NCI-H146 (cell line): ENCODE measurements at regions not wholly inside any gene's neighbourhood (a gene's known extent, or its start where the extent isn't known, plus 50 kb on each side); places are given as distances from the start of the nearest gene placed in this dataset.
"Not testable (repeated sequence)": the region's sequence is repeated elsewhere in the genome, so short reads cannot be mapped to it uniquely, and the experiment has no call there.

Experiments used
- DNase-seq: peaks from one replicate; lab custom pipeline; 2025; lab: John Stamatoyannopoulos, UW

DNA sequence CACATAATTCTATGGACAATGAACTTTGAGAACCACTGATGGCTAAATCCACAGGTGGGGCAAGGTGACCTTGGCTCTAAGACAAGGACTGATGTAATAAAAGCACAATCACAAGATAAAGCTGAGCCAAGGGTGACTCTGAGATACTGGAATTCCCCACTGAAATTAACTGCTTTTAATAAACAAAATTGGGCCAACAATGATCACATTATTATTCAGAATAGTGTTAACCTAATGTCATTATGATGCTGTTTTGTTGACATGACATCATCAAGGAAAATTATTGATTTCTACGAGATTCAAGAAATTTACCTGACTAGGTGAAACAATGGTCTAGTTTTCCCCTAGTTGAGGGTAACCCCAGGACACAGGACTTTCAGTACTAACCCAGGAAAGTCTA, 273.7 kb upstream of the NFIA start:
- no peak for DNase-seq

DNA sequence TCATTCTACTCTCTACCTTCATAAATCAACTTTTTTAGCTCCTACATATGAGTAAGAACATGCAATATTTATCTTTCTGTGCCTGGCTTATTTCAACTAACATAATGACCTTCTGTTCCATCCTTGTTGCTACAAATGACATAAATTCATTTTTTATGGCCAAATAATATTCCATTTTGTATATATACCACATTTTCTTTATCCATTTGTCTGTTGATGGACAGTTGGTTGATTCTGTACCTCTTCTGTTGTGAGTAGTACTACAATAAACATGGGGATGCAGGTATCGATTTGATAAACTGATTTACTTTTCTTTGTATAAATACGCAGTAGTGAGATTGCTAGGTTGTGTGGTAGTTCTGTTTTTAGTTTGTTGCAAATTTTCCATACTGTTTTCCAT, 279.5 kb upstream of the NFIA start:
- no peak for DNase-seq

DNA sequence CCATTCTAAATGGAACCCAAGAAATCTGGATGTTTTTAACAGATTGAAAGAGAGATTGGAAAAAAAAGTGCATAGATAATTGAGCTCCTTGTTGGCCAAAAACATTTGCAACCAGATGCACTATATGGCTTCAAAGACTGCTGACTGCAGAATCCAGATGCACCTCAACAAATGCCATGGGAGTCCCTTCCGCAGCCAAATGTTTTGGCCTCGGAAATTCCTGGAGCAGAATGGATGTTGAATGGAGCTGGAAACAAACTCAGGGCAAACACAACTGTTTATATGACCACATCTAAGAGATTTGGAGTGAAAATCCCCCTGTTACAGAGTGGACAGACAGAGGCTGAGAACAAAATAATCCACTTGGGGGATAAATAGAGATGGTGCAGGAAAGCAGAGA, 285.0 kb upstream of the NFIA start:
- no peak for DNase-seq

DNA sequence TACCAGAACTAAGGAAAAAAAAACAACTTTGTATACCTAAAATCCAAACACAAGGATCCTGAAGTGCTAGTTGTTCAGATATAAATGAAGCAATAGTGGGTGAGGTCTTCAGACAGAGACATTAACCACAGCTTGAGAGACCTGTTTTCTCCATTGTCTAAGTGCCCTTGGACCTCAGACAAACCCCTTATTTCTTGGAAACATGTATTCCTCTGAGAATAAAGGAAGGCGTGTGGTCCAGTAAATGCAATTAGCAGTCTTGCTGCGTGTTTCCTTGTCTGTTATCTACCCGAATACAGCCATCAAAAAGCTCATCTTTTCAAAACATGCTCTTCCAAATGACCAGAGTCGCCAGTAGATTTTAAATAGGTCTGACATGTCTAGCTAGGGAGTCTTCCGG, 291.1 kb upstream of the NFIA start:
- DNase-seq, result no peak

DNA sequence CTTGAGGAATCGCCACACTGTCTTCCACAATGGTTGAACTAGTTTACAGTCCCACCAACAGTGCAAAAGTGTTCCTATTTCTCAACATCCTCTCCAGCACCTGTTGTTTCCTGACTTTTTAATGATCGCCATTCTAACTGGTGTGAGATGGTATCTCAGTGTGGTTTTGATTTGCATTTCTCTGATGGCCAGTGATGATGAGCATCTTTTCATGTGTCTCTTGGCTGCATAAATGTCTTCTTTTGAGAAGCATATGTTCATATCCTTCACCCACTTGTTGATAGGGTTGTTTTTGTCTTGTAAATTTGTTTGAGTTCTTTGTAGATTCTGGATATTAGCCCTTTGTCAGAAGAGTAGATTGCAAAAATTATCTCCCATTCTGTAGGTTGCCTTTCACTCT, 309.3 kb upstream of the NFIA start:
- DNase-seq, result not testable (repeated sequence)

DNA sequence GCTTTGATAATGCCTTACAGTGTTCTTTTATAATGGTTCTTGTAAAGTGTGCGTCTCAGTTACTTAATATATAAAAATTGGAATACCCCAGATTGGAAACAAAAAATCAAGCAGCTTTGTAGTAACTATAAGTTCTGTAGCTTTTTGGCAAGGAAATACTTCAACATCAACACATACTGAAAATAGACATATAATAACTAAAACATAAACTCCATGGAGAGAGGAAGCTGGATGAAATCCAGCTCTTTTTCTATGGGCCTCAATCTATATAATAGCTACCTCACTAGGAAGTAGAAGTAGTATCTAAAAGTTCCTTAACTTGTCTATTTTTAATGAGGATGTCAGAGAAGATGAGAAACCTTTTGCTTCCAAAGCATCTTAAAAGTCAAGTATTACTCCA, 313.3 kb upstream of the NFIA start:
- DNase-seq, result no peak

DNA sequence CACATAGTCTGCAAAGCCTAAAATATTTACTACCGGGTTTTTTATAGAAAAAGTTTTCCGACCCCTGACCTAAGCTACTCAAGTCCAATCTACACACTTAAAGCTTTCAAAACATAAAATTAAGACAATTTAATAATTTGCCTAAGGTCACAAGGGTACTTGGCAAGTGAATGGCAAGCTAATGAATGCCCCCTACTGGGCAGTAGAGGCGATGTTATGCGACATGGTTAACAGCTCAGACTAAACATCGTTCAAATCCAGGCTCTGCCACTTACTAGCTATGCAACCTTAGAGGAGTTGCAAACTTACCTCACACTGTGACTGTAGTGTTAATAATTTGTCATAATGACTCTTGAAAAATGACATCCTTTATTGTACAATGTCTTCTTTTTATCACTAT, 317.2 kb upstream of the NFIA start:
- peak; percentile 31 for DNase-seq

DNA sequence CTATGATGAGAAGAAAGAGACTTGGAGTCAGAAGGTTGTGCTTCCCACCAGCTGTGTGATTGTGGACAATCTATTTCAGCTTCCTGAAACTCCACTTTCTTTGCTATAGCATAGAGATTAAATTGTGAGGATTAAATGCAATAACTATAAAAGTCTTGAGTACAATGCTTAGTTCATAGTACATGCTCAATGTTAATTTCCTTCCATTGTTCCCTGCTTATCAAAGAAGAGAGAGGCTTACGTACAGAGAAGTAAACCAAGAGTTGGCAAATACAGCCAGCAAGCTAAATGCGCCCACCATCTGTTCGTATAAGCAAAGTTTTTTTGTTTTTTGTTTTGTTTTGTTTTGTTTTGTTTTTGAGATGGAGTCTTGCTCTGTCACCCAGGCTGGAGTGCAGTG, 317.9 kb upstream of the NFIA start:
- no peak for DNase-seq

DNA sequence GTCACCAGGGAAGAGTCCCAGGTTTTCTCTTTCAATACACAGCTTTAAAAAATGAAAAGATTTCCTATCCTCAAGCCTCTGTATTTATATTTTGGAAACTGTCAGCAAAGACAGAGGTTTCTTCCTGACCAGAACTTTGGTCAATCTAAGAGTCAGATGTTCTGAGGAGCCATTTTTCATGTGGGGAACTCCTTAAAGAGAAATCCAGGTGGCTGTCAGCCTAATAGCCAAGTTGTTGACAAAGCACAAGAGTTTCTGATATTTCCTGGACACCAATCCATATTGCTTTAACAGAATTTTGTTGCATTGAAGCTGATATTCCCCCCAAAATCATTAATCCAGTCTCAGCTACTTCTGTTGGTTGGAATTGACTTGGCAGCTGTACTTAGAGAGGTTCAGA, 318.6 kb upstream of the NFIA start:
- no peak for DNase-seq

DNA sequence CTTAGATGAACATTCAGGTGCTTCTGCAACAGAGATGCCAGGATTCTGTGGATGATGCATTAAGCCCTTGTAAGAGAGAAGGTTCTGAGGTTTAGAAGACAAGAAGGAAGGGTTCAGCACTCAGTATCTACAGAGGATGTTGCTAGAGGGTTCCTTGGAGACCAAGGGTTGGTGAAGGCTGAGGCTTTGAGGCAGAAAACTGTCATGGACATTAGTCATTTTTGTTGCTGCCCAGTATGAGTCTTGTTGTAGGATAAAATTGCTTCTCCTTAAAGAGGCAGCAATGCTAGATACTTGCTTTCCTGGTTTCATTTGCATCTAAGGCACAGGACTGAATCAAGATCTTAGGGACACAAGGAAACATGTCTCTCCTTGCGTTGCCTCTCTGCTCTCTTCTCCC, 319.4 kb upstream of the NFIA start:
- no peak for DNase-seq

DNA sequence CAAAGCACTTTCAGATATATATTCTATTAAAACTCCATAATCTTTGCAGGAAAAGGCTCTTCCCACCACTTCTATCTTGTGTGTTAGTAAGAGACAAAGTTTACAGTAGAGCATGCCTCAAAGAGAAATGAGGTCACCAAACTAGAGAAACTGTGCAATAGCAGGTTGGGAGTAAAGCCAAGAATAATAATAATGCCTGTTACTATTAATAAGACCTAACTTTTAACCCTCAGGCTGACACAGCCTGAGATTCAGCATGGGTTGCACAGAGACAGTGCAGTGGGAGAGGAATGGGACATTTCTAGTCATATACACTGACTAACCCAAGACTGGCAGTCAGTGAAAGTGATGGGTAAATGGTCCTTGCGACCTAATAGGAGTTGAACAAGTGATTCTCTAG, 320.2 kb upstream of the NFIA start:
- DNase-seq, result no peak

DNA sequence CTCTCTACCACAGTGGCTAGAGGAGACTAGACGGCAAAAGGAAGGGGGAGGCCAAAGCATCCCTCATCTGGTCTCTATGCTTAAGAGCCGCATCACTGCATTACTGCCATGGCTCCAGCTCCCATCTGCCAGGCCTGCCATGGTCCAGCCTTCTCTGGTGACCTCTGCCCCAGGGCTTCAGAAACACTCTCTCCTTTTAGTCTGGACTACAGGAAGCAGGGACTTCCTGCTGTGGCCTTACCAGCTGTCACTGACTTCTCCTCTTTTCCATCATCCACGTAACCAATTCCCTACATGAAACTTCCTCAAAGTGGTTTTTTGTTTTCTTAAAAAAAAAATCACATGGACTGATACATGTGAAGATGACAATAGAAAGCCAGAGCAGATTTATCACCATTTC, 323.1 kb upstream of the NFIA start:
- DNase-seq, result peak; percentile 52

DNA sequence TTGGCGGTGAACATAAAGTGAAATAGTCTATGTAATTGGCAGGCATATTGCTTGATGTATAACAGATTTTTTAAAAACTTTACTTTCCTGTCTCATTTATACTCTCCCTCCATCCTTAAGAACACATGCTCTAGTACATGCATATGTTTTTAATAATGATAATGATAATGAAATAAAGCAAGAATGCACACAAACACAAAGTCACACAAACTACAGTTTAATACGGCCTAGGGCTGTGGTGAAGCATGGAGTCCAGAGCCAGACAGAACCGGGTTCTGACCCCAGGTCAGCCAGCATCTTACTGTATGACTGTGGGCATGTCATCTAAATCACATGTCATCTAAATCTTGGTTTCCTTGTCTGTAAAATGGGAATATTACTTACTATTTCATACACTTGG, 324.9 kb upstream of the NFIA start:
- no peak for DNase-seq

DNA sequence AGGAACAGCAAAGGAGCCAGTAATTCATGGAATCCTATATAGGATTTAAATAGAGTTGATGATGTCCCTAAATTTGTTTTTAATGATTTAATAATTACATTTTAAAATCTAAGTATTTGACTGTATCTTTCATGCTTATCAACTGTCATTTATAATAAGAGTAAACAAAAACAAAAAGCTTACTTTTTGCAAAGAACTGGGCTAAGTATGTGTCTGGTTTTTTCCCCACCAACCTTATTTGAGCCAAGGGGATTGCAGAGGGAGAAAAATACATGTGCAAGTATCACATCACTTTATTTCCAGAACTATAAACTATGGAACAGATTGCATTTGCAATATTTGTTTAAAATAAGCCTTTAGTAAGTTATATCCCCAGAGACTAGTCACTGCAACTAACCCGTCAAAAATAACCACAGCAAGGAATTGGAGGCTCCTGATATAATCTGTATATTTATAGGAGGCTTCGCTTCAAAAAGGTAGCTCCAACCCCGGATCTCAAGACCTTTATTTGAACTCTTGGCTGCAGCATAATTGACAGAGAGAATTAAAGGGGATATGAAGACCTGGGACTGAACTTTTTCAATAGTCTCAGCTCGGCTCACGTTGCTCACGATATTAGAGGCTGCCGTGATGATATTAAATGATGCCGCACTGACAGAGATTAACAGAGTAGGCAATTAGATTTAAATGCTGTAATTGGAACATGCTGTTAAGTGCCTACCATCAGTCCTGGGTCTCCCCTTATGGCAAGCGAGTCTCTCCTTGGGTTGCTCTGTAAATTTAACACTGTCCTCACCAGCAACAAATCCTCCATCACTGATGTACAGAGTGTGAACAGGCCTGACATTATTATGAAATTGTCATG, 329.1 kb upstream of the NFIA start:
- DNase-seq, result peak; percentile 5

DNA sequence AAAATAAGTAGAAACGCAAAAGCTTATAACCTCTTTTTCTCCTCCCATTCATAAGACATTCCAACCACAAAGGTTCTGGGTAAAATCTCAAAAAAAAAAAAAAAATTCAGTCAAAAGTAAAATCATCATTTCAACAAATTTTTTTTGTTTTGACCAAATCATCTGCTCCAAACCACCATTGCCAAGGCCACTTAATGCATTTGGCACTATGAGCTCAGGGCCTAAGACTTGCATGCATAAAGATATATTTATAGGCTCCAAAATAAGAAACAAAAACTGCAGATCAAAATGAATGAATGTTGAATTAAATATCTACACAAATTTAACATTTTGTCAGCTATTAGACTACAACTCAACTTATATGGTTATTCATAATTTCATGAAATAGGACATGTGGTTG, 331.1 kb upstream of the NFIA start:
- DNase-seq, result no peak

DNA sequence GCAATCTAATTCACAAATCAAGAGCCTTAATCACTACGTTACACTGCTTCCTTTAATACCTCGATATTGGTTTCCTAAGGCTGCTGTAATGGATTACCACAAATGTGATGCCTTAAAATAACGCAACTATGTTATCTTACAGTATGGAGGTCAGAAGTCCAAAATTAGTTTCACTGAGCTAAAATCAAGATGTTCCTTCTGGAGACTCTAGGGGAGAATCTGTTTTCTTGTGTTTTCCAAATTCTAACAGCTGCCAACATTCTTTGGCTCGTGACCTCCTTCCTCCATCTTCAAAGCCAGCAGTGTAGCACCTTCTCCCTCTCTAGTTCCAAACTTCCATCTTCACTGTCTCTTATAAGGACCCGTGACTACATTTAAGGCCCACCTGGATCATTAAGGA, 335.0 kb upstream of the NFIA start:
- no peak for DNase-seq

DNA sequence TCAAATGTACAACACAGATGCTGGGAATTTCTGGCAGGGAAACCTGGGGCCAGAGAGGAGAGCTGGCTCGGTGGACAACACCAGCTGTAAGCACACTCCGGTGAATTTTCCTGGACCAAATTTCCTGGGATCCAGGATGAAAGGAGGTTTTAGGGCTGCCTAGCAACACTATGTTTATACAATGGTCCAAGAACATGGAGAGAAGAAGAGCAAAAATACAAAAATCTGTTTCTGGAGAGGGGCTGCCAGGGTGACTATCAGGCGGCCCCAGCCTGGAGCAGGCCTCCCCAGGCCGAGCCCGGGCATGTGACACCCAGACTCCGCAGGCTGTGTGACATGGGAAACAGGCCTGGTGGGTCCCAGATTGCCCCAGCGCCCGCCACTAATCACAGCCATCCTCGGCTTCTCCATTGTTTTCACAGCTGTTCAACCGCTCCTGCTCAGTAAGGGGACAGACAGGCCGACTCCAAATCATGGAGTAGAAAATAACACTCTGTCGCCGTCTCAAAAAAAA, 336.0 kb upstream of the NFIA start:
- peak; percentile 54 for DNase-seq

DNA sequence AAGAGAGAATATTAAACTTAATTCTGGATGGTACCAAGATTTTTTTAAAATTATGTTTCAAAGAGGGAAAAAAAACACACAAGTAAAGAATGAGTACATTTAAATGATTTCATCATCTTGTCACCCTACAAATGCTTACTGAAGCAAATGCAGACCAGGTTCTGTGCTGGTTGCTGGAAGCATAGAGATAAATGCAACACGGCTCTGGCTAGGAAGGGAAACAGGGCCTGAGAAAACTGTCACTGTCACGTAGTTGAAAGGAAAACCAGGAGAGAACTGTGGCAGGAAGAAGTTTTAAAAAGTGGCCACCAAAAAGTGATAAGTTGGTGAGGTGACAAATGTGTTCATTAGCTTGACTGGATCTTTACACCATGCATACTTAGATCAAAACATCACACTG, 336.9 kb upstream of the NFIA start:
- no peak for DNase-seq

DNA sequence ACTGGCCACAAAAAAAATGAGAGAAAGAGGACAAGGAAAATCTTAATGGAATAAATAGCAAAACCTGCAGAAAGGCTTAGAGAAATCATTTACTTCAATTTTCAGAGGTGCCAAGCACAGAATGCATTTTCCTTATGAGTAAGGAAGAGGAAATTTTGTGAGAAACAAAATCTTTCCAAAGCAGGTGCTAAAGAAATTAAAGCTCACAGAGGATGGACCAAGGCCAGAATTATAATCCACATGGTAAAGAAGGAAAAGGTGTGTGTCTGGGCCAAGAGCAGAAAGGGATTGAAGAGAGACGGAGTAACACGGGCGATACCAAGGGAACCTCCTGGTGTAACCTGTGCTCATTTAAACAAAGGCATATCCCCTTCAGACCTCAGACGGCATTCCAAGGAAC, 340.0 kb upstream of the NFIA start:
- DNase-seq, result no peak

DNA sequence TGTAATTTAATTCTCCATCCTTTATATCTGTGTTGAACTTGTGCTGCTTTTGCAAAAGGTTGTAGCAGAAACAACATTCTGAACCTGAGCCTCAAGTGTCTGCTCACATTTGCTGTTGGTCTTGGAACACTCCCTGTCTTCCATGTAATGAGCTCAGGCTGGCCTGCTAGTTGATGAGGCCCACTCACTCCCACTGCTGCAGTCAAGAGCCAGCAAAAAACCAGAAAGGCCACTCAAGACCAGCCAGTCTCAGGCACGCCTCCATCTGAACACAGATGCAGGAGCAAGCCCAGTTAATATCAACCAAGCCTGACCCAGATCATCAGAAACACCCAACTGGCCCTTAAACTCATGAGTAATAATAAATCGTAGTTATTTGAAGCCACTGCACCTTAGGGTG, 342.2 kb upstream of the NFIA start:
- DNase-seq, result no peak

DNA sequence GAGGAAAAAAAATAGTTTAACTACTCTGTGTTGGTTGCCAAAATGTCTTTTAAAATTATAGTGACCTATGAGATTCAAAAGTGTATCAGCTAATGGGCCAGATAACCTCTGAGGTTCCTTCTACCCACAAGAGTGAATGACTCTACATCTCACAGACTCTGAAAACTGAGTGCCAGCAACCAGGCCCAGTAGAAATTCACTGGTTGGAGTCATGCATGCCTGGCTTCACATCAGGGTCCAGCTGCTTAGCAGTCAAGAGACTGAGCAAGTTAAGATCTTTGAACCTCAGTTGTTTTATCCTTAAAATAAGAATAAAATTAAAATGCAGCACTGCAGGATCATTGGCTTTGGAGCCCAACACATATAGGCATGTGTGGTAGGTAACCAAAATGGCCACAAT, 342.6 kb upstream of the NFIA start:
- DNase-seq, result no peak

DNA sequence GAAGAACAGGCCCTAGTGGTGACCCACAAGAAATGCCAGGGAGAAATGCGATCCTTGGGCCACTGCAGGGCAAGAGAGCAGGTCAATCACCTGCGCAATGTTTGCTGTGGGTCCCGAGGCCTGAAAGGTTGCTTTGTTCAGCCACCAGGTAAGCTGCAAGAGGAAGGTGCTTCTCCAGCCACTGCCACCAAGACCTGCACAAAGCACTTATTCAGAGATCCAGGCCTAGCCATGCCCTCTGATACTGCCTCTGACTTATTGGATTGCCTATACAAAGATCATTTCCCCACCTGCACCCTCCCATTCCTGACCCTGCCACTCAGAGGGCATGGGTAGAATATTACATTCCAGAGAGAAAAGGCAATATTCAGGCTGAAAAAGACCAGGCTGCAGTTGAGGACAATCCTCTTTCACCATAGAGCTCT, 349.4 kb upstream of the NFIA start:
- no peak for DNase-seq

DNA sequence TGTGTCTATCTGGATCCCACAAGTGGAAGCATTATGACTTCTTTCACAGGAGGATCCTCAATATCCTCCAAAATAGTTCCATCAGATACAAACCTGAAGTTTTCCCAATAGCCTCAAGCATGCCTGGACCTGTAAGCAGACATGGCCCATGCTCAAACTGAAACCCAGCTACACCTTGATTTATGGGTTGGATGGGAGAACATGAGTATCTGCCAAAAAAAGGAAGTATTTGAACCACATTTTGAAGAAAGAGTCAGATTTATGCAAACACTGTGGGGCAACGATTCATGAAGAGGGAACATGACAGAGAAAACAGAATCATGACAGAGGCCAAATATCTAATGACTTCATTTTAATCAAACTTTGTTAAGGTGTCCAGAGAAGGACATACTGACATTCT, 351.0 kb upstream of the NFIA start:
- no peak for DNase-seq

DNA sequence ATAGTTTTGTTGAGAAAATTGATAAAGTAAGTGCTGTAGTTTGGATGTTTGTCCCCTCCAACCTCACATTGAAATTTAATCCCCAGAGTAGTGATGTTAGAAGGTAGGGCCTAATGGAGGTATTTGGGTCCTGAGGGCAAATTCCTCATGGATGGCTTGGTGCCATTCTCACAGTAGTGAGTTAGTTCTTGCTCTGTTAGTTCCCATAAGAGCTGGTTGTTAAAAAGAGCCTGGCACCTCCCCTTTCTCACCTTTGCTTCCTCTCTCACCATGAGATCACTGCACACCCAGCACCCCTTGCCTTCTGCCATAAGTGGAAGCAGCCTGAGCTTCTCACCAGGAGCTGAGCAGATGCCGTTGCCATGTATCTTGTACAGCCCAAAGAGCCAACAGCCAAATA, 354.8 kb upstream of the NFIA start:
- DNase-seq, result no peak
